AG04450 (cell line): ENCODE measurements at regions not wholly inside any gene's neighbourhood (a gene's known extent, or its start where the extent isn't known, plus 50 kb on each side); places are given as distances from the start of the nearest gene placed in this dataset.

Experiments
- CTCF ChIA-PET: fragments of 300-600, 350-600 bp; formaldehyde crosslinking; extraction: SDS; loops from one replicate; lab custom pipeline; 2022; ENCODE audit warnings: antibody characterized with exemption, inconsistent platforms; lab: Charles Lee
- POLR2A ChIA-PET: fragments of 350-600 bp; formaldehyde crosslinking; extraction: SDS; loops from one replicate; lab custom pipeline; 2021; ENCODE audit warnings: antibody characterized with exemption, inconsistent platforms; lab: Yijun Ruan, JAX
- DNase-seq: peaks from one replicate; pipeline ENCODE4 v3.0.0-alpha.2; 2011; ENCODE audit warnings: low read depth, low spot score
- H3K27ac ChIP-seq: one replicate; pipeline ENCODE4 v1.5.1; 2012; ENCODE audit warnings: low read depth, low read length, control low read depth
- H3K27me3 ChIP-seq: one replicate; pipeline ENCODE4 v1.6.0; 2012; ENCODE audit warnings: low read length; ENCODE audit not compliant: control insufficient read depth, insufficient read depth
- H3K4me3 ChIP-seq: 2 replicates; pipeline ENCODE4 v1.5.1; 2011; ENCODE audit warnings: mild to moderate bottlenecking, low read depth, low read length, control low read depth
- H3K9me3 ChIP-seq: 2 replicates; pipeline ENCODE4 v1.5.1; 2012; ENCODE audit warnings: low read length; ENCODE audit not compliant: control insufficient read depth, insufficient read depth
- TF ChIP-seq, protein P1 (sequence below): IDR thresholded peaks from 2 replicates; pipeline ENCODE4 v1.5.1; 2011; ENCODE audit warnings: low read depth, low read length, control low read depth, inconsistent platforms

DNA sequence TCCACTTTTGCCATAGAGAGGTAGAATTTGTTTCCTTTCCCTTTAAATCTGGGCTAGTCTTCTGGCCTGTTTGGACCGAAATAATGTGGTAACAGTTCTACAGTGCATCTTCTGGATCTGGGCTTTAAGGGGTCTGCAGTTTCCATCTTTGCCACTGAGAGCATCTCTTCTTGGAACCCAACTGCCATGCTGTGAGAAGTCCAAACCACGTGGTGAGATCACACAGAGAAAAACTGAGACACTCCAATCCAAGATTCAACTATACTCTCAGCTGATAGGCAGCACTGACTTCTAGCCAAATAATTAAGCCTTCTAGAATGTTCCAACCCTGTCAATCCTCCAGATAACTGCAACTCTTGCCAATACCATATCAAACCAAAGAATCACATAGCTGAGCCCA lies 261.1 kb downstream of the INSIG2 start:
- ChIA-PET CTCF (no interaction called here), POLR2A (no interaction called here)
- no peak for DNase-seq
- Histone ChIP-seq H3K4me3 (no peak overlapping the region), H3K9me3 (no peaks in the 10 kb centered on the region), H3K27me3 (no peaks in the 10 kb centered on the region), H3K27ac (no peak overlapping the region)
- TF ChIP-seq, protein P1, sequence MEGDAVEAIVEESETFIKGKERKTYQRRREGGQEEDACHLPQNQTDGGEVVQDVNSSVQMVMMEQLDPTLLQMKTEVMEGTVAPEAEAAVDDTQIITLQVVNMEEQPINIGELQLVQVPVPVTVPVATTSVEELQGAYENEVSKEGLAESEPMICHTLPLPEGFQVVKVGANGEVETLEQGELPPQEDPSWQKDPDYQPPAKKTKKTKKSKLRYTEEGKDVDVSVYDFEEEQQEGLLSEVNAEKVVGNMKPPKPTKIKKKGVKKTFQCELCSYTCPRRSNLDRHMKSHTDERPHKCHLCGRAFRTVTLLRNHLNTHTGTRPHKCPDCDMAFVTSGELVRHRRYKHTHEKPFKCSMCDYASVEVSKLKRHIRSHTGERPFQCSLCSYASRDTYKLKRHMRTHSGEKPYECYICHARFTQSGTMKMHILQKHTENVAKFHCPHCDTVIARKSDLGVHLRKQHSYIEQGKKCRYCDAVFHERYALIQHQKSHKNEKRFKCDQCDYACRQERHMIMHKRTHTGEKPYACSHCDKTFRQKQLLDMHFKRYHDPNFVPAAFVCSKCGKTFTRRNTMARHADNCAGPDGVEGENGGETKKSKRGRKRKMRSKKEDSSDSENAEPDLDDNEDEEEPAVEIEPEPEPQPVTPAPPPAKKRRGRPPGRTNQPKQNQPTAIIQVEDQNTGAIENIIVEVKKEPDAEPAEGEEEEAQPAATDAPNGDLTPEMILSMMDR: no peak

DNA sequence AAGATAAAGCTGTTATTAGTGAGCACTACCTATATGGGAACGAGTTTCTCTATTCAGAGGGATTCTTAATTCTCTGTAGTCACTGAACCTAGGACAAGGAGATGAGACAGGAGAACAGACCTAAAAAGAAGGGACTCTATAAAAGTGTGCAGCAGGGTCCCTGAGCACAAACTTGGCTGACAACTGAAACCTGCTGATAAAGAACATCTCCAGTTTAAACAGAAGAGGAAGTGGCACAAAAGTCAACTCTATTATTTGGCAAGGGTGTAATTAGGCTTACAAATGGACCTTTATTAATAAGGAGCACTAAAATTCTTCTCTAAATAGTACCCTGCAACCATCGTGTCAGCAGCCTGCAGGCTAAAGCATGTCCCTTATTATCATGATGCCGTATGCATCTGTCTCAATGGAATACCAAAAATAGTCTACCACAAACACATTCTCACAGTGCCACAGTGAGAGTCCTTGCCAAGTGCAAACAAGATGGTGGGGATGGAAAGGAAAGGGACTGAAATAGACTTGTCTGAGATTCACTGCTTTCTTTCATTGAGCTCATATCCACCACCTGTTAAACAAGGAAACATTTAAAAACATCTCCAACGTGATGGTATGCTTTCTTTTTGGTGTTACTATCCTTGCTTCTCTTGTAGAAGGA lies 260.2 kb downstream of the INSIG2 start:
- Histone ChIP-seq H3K9me3 (no peaks in the 10 kb centered on the region), H3K27ac (no peak overlapping the region), H3K4me3 (no peak overlapping the region), H3K27me3 (no peaks in the 10 kb centered on the region)
- ChIA-PET CTCF (no interaction called here), POLR2A (no interaction called here)
- DNase-seq: no peak
- TF ChIP-seq, protein P1: no peak

DNA sequence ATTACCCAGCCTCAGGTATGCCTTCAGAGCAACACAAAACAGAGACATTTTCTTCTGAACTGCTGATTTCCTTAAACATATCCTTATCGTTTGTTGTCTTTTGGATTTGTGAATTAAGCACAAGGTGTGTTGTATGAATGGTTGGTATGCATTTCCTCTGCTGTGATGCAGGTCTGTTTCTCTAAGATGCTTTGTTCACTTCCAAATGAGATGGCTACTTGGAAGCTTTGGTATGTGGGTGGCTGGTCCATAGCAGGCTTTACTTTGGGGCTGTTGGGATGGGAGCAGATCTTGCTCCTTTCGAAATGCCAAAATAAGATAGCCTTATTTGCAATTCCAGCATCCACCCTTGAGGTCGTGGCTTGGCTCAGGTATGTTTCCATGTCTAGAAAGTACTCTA lies 257.2 kb downstream of the INSIG2 start:
- TF ChIP-seq, protein P1: no peak
- Histone ChIP-seq H3K27ac (no peak overlapping the region), H3K4me3 (no peak overlapping the region), H3K9me3 (no peaks in the 10 kb centered on the region), H3K27me3 (no peaks in the 10 kb centered on the region)
- DNase-seq: no peak
- CTCF ChIA-PET: no interaction called here
- POLR2A ChIA-PET: no interaction called here

DNA sequence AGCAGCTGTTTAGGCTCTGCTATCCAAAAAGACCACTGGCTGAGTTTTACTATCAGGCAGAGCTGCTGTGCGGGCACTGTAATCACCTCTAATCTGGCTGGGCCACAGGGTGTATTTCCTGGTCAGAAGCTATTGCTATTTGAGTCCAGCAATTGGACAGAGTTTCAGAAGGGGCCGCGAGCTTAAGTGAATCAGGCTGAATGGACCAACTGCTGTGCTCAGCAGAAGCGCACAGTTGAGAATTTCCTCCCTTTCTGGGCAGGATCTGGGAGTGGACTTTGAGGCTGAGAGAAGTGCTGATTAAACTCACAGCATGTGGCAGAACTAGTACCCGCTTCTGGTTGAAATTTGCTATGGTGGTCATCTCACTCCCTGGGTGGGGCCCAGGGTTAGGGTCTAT lies 251.8 kb downstream of the INSIG2 start:
- no peak for DNase-seq
- CTCF ChIA-PET: no interaction called here
- no peak overlapping the region for H3K27ac ChIP-seq
- TF ChIP-seq, protein P1: no peak
- H3K9me3 ChIP-seq: no peaks in the 10 kb centered on the region
- no peaks in the 10 kb centered on the region for H3K27me3 ChIP-seq
- POLR2A ChIA-PET: no interaction called here
- no peak overlapping the region for H3K4me3 ChIP-seq

DNA sequence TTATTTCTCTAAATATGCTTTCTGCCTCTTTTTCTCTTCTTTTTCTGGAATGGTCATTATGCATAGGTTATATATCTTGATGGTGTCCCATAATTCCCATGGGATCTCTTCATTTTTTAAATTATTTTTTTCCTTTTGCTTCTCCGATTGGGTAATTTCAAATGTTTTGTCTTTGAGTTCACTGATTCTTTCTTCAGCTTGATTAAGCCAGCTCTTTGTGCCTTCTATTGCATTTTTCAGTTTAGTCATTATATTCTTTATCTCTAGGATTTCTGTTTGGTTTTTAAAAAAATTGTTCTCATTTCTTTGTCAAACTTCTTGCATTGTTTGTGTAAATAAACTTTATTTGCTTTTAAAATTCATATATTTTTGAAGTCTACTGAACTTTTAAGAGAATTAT lies 251.1 kb downstream of the INSIG2 start:
- CTCF ChIA-PET: no interaction called here
- H3K4me3 ChIP-seq: no peak overlapping the region
- no peaks in the 10 kb centered on the region for H3K9me3 ChIP-seq
- no peak overlapping the region for H3K27ac ChIP-seq
- TF ChIP-seq, protein P1: no peak
- POLR2A ChIA-PET: no interaction called here
- no peaks in the 10 kb centered on the region for H3K27me3 ChIP-seq
- no peak for DNase-seq
